Kidney (tissue), 13 donors: ENCODE measurements at regions not wholly inside any gene's neighbourhood (a gene's known extent, or its start where the extent isn't known, plus 50 kb on each side); places are given as distances from the start of the nearest gene placed in this dataset.
"Not testable (repeated sequence)": the region's sequence is repeated elsewhere in the genome, so short reads cannot be mapped to it uniquely, and the experiment has no call there.

ENCODE experiments used
- DNase-seq, 5 donors: peaks; one replicate each; pipeline ENCODE4 v3.0.0-alpha.2; 2013 to 2020
- FAIRE-seq: peaks from 2 replicates; lab custom pipeline; 2012; peaks lifted over from hg19 to GRCh38; lab: Jason Lieb, UNC
- H3K27ac ChIP-seq, 2 donors: one replicate each; pipeline ENCODE4 v1.7.0; 2013; ENCODE audit warnings: low read depth in 2 of 2, low read length in 2 of 2, inconsistent platforms in 1 of 2
- H3K27me3 ChIP-seq: one replicate; pipeline ENCODE4 v1.7.1; 2013; ENCODE audit warnings: low read length, inconsistent platforms; ENCODE audit not compliant: control insufficient read depth, insufficient read depth
- H3K36me3 ChIP-seq, 3 donors: one replicate each; pipeline versions ENCODE4 v1.7.0 to v1.7.1; 2013; ENCODE audit warnings: low read length in 3 of 3, control low read depth in 1 of 3, inconsistent platforms in 1 of 3; ENCODE audit not compliant: insufficient read depth in 3 of 3, control insufficient read depth in 2 of 3
- H3K4me1 ChIP-seq, 3 donors: one replicate each; pipeline versions ENCODE4 v1.7.0 to v1.7.1; 2013; ENCODE audit warnings: low read length in 3 of 3, inconsistent platforms in 1 of 3, low read depth in 1 of 3; ENCODE audit not compliant: control insufficient read depth in 2 of 3, insufficient read depth in 2 of 3
- H3K4me3 ChIP-seq, 3 donors: one replicate each; pipeline versions ENCODE4 v1.7.0 to v1.8.1; 2013; ENCODE audit warnings: low read length in 3 of 3, control low read depth in 1 of 3, inconsistent platforms in 1 of 3
- H3K9ac ChIP-seq, 3 donors: one replicate each; pipeline versions ENCODE4 v1.7.0 to v1.7.1; 2013; ENCODE audit warnings: low read length in 3 of 3, control low read depth in 1 of 3, inconsistent platforms in 1 of 3
- H3K9me3 ChIP-seq, 3 donors: one replicate each; pipeline versions ENCODE4 v1.7.0 to v1.7.1; 2013; ENCODE audit warnings: low read length in 3 of 3, control low read depth in 1 of 3, inconsistent platforms in 1 of 3; ENCODE audit not compliant: control insufficient read depth in 2 of 3, insufficient read depth in 1 of 3
- CTCF ChIP-seq: IDR thresholded peaks from 3 replicates; pipeline ENCODE4 v1.5.1; 2012; ENCODE audit warnings: mild to moderate bottlenecking, moderate library complexity, borderline replicate concordance; ENCODE audit not compliant: insufficient read depth; ENCODE audit errors: extremely low read depth
- intact Hi-C: fragments of 100-400 bp; cut with DNase I; formaldehyde crosslinking; loops from one replicate; pipeline ENCODE4 v1.11.1; 2022
- donor health status: control.
- donor health status: control.
- donor health status: control.
- donor health status: control.
- donor health status: control.
- donor health status: DM: yes; HTN: yes; CAD: no.
- donor health status: Normal renal cell carcinoma (clear cell type).

DNA sequence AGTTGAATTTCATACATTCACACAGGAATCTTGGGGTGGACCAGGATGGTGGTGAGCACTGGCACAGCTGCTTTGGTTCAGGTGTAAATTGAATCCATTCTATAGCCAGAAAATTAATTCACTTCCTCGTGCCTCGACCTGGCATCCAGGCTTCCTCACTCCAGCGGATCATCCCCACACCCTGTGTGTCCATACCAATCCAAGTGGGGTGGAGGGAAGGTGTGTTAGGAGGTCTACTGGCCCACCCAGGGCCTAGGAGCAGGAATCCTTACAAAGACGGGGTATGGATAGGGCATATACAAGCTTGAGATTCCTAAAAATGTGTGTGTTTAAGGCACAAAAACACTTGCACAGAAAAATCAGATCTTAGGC, 81.8 kb upstream of the SLC24A3 start:
- intact Hi-C loops = no loop called here
- no peak for FAIRE-seq
- no peaks in the 10 kb centered on the region for H3K36me3 ChIP-seq
- no peak overlapping the region for H3K4me3 ChIP-seq
- no peak for DNase-seq
- H3K27me3 ChIP-seq = no peaks in the 10 kb centered on the region
- no peak overlapping the region for H3K9ac ChIP-seq
- H3K4me1 ChIP-seq = no peaks in the 10 kb centered on the region
- TF ChIP-seq CTCF = no peak
- H3K27ac ChIP-seq = no peak overlapping the region
- peaks cover 0 to 2% (median 0%) of the 10 kb centered on the region in 3 donors for H3K9me3 ChIP-seq

- Histone ChIP-seq H3K36me3 (no peaks in the 10 kb centered on the region), H3K9me3 (peaks cover 0 to 4% (median 0%) of the 10 kb centered on the region in 3 donors), H3K4me3 (no peak overlapping the region), H3K4me1 (no peaks in the 10 kb centered on the region), H3K27me3 (no peaks in the 10 kb centered on the region), H3K9ac (no peak overlapping the region), H3K27ac (no peak overlapping the region)
- intact Hi-C loops = no loop called here
- DNase-seq = no peak
- no peak for TF ChIP-seq CTCF
- FAIRE-seq = no peak
Measured at GRCh38 chr20:19137641-19138040, 74.8 kb upstream of the SLC24A3 start.

GRCh38 chr20:19138758-19139157, 73.7 kb upstream of the SLC24A3 start:
- no peak for TF ChIP-seq CTCF
- FAIRE-seq = no peak
- H3K36me3 ChIP-seq = no peaks in the 10 kb centered on the region
- intact Hi-C loops = no loop called here
- H3K4me3 ChIP-seq = no peak overlapping the region
- H3K9ac ChIP-seq = no peak overlapping the region
- H3K9me3 ChIP-seq = peaks cover 0 to 4% (median 0%) of the 10 kb centered on the region in 3 donors
- H3K4me1 ChIP-seq = no peaks in the 10 kb centered on the region
- no peaks in the 10 kb centered on the region for H3K27me3 ChIP-seq
- no peak for DNase-seq
- no peak overlapping the region for H3K27ac ChIP-seq

GRCh38 chr20:19139584-19139983, 72.9 kb upstream of the SLC24A3 start:
- H3K9me3 ChIP-seq, H3K9ac ChIP-seq, intact Hi-C loops, DNase-seq, H3K27ac ChIP-seq, H3K27me3 ChIP-seq, FAIRE-seq, H3K4me1 ChIP-seq, H3K4me3 ChIP-seq, H3K36me3 ChIP-seq: not testable (repeated sequence)
